ENCODE measurements at regions not wholly inside any gene's neighbourhood (a gene's known extent, or its start where the extent isn't known, plus 50 kb on each side); places are given as distances from the start of the nearest gene placed in this dataset.

DNA sequence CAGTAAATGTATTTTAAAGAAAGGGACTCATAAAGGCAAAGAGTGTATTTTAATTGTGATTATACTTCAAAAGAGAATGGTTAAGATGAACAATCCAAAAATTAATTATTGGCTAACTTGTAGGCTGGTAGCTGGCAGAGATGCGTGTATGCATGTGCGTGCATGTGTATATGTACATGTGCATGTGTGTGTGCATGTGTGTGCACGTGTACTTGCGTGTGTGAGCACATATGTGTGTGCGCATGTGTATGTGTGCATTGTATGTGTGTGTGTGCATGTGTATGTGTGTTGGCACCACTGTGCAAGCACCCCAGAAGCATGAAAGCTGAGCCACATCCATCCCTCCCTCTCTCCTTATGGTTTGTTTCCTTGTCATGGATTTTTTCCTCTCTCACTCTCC lies 83.0 kb upstream of the SLC1A3 start:
- TF ChIP-seq, protein P1, sequence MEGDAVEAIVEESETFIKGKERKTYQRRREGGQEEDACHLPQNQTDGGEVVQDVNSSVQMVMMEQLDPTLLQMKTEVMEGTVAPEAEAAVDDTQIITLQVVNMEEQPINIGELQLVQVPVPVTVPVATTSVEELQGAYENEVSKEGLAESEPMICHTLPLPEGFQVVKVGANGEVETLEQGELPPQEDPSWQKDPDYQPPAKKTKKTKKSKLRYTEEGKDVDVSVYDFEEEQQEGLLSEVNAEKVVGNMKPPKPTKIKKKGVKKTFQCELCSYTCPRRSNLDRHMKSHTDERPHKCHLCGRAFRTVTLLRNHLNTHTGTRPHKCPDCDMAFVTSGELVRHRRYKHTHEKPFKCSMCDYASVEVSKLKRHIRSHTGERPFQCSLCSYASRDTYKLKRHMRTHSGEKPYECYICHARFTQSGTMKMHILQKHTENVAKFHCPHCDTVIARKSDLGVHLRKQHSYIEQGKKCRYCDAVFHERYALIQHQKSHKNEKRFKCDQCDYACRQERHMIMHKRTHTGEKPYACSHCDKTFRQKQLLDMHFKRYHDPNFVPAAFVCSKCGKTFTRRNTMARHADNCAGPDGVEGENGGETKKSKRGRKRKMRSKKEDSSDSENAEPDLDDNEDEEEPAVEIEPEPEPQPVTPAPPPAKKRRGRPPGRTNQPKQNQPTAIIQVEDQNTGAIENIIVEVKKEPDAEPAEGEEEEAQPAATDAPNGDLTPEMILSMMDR (conservative IDR thresholded peaks at IDR 0.05 in 1 of 2, IDR thresholded peaks at IDR 0.05 in 1 of 2; ENCODE audit: extremely low read depth in 1 of 2, insufficient read depth in 1 of 2, low read depth in 1 of 2, low read length in 2 of 2): no peak
- TF ChIP-seq EZH2 (IDR thresholded peaks at IDR 0.05; ENCODE audit: borderline replicate concordance, low read length): no peak

Data from mammary epithelial cell (primary cell).